CD14-positive monocyte (primary cell): ENCODE measurements at regions not wholly inside any gene's neighbourhood (a gene's known extent, or its start where the extent isn't known, plus 50 kb on each side); places are given as distances from the start of the nearest gene placed in this dataset.

Experiments used
- DNase-seq, 3 donors: peaks; one replicate each; pipeline ENCODE4 v3.0.0-alpha.2; 2011 to 2022
- H2AFZ ChIP-seq: 2 replicates; pipeline ENCODE4 v1.6.0; 2012; ENCODE audit warnings: mild to moderate bottlenecking, low read depth, low read length, inconsistent platforms; ENCODE audit not compliant: insufficient read depth, poor library complexity, severe bottlenecking
- H3K27ac ChIP-seq, 2 donors: 1 replicate in 1 of 2; 2 replicates in 1 of 2; pipeline ENCODE4 v1.5.1; 2012 to 2013; ENCODE audit warnings: low read length in 2 of 2, control low read depth in 1 of 2, inconsistent platforms in 1 of 2, low read depth in 1 of 2, mild to moderate bottlenecking in 1 of 2
- H3K27me3 ChIP-seq, 2 donors: one replicate each; pipeline versions ENCODE4 v1.6.0 to v1.6.1; 2011 to 2013; ENCODE audit warnings: low read length in 2 of 2; ENCODE audit not compliant: control insufficient read depth in 2 of 2, insufficient read depth in 2 of 2
- H3K36me3 ChIP-seq, 2 donors: replicated peaks in 1 of 2; 1 replicate in 1 of 2; 2 replicates in 1 of 2; pipeline versions ENCODE4 v1.5.1 to v1.6.1; 2012 to 2013; ENCODE audit warnings: low read length in 2 of 2, control low read depth in 1 of 2, inconsistent platforms in 1 of 2, mild to moderate bottlenecking in 1 of 2; ENCODE audit not compliant: insufficient read depth in 2 of 2, control insufficient read depth in 1 of 2
- H3K4me1 ChIP-seq, 2 donors: 1 replicate in 1 of 2; 2 replicates in 1 of 2; pipeline versions ENCODE4 v1.5.1 to v1.6.1; 2012 to 2013; ENCODE audit warnings: low read length in 2 of 2, control low read depth in 1 of 2, inconsistent platforms in 1 of 2, mild to moderate bottlenecking in 1 of 2, moderate library complexity in 1 of 2; ENCODE audit not compliant: insufficient read depth in 2 of 2, control insufficient read depth in 1 of 2
- H3K4me2 ChIP-seq: replicated peaks from 2 replicates; pipeline ENCODE3; 2012; ENCODE audit warnings: low read length, moderate library complexity, mild to moderate bottlenecking; ENCODE audit not compliant: poor library complexity, severe bottlenecking; ENCODE audit errors: extremely low read depth
- H3K4me3 ChIP-seq, 3 experiments: fragments of 200-600 bp in 1 of 3; sonication (generic) in 1 of 3; replicated peaks in 1 of 3; 1 replicate in 2 of 3; 2 replicates in 1 of 3; pipeline ENCODE4 v1.5.1; 2011 to 2013; ENCODE audit warnings: low read length in 3 of 3, mild to moderate bottlenecking in 3 of 3, control low read depth in 2 of 3, low read depth in 2 of 3, inconsistent platforms in 1 of 3, moderate library complexity in 1 of 3
- H3K79me2 ChIP-seq: 2 replicates; pipeline ENCODE4 v1.6.0; 2012; ENCODE audit warnings: mild to moderate bottlenecking, control low read depth, inconsistent platforms, low read length, moderate library complexity; ENCODE audit not compliant: insufficient read depth
- H3K9ac ChIP-seq: 2 replicates; pipeline ENCODE4 v1.6.0; 2017; ENCODE audit warnings: low read length, mild to moderate bottlenecking; ENCODE audit not compliant: insufficient read depth, poor library complexity, severe bottlenecking
- H3K9me3 ChIP-seq, 2 donors: replicated peaks in 1 of 2; 1 replicate in 1 of 2; 2 replicates in 1 of 2; pipeline versions ENCODE4 v1.5.1 to v1.6.1; 2012 to 2013; ENCODE audit warnings: low read length in 2 of 2, control low read depth in 1 of 2; ENCODE audit not compliant: control insufficient read depth in 1 of 2, insufficient read depth in 1 of 2
- H4K20me1 ChIP-seq: 2 replicates; pipeline ENCODE4 v1.6.0; 2012; ENCODE audit warnings: mild to moderate bottlenecking, low read length, control low read depth, moderate library complexity; ENCODE audit not compliant: insufficient read depth
- H3K27ac Mint-ChIP-seq, 7 donors: one replicate each; pipeline ENCODE4 v1.8.0; 2020; ENCODE audit warnings: mild to moderate bottlenecking in 7 of 7, mixed read lengths in 7 of 7, moderate library complexity in 6 of 7, inconsistent platforms in 2 of 7
- H3K27me3 Mint-ChIP-seq, 3 donors: one replicate each; pipeline ENCODE4 v1.8.0; 2021 to 2022; ENCODE audit warnings: low read depth in 3 of 3, mild to moderate bottlenecking in 3 of 3, mixed read lengths in 3 of 3, moderate library complexity in 3 of 3, inconsistent platforms in 1 of 3
- H3K36me3 Mint-ChIP-seq, 2 donors: one replicate each; pipeline ENCODE4 v1.8.0; 2020; ENCODE audit warnings: mixed read lengths in 2 of 2, inconsistent platforms in 1 of 2, mild to moderate bottlenecking in 1 of 2
- H3K4me1 Mint-ChIP-seq: one replicate; pipeline ENCODE4 v1.8.0; 2020; ENCODE audit warnings: mild to moderate bottlenecking, mixed read lengths
- H3K4me3 Mint-ChIP-seq, 2 donors: one replicate each; pipeline ENCODE4 v1.8.0; 2020; ENCODE audit warnings: mild to moderate bottlenecking in 2 of 2, mixed read lengths in 2 of 2, moderate library complexity in 1 of 2
- H3K9me3 Mint-ChIP-seq, 7 donors: one replicate each; pipeline ENCODE4 v1.8.0; 2020 to 2022; ENCODE audit warnings: mixed read lengths in 7 of 7, mild to moderate bottlenecking in 6 of 7, moderate library complexity in 6 of 7, inconsistent platforms in 2 of 7
- CTCF ChIP-seq: fragments of 200-600 bp; IDR thresholded peaks from one replicate; pipeline ENCODE4 v1.8.0; 2022; ENCODE audit warnings: antibody characterized with exemption, mild to moderate bottlenecking
- WGBS: methylation state at CpG from one replicate; pipeline ENCODE4 v1.1.5; 2013; ENCODE audit warnings: missing lambda C conversion rate; ENCODE audit not compliant: insufficient coverage; 5-methylcytosine and 5-hydroxymethylcytosine counted together
- intact Hi-C, 2 donors: fragments of 100-400 bp; cut with micrococcal nuclease; formaldehyde crosslinking; loops; one replicate each; pipeline versions ENCODE4 v1.15.0 to v1.15.1; 2023

- no peak overlapping the region for H2AFZ ChIP-seq
- no peaks in the 10 kb centered on the region for H3K36me3 Mint-ChIP-seq
- H3K27me3 Mint-ChIP-seq: peaks cover 0 to 6% (median 0%) of the 10 kb centered on the region in 3 donors
- no peak overlapping the region for H3K27ac Mint-ChIP-seq
- 85% methylated on average over 5 of the region's 5 CpGs for WGBS
- no peak overlapping the region for H3K27ac ChIP-seq
- H3K4me1 ChIP-seq: no peaks in the 10 kb centered on the region
- no peak for TF ChIP-seq CTCF
- no peak overlapping the region for H3K9ac ChIP-seq
- H3K79me2 ChIP-seq: no peaks in the 10 kb centered on the region
- DNase-seq: no peak
- intact Hi-C loops: no loop called here
- H3K4me3 Mint-ChIP-seq: no peak overlapping the region
- H3K4me3 ChIP-seq: no peak overlapping the region
- H3K4me2 ChIP-seq: no peak overlapping the region
- no peaks in the 10 kb centered on the region for H4K20me1 ChIP-seq
- H3K9me3 Mint-ChIP-seq: peaks cover 0 to 7% (median 4%) of the 10 kb centered on the region in 7 donors
- H3K4me1 Mint-ChIP-seq: no peaks in the 10 kb centered on the region
- H3K27me3 ChIP-seq: no peaks in the 10 kb centered on the region
- no peaks in the 10 kb centered on the region for H3K9me3 ChIP-seq
- no peaks in the 10 kb centered on the region for H3K36me3 ChIP-seq
Observed at GRCh38 chr17:65320820-65321219, 183.7 kb downstream of the RGS9 start.

GRCh38 chr17:65314212-65314611, 177.0 kb downstream of the RGS9 start:
- no peaks in the 10 kb centered on the region for H3K36me3 Mint-ChIP-seq
- Histone ChIP-seq H3K27ac (no peak overlapping the region), H3K36me3 (no peaks in the 10 kb centered on the region), H3K4me3 (no peak overlapping the region), H3K27me3 (peaks cover 0 to 11% of the 10 kb centered on the region in 2 donors), H3K79me2 (no peaks in the 10 kb centered on the region), H2AFZ (no peak overlapping the region), H3K9me3 (no peaks in the 10 kb centered on the region), H3K4me2 (no peak overlapping the region), H4K20me1 (no peaks in the 10 kb centered on the region), H3K4me1 (no peaks in the 10 kb centered on the region), H3K9ac (no peak overlapping the region)
- H3K4me3 Mint-ChIP-seq: no peak overlapping the region
- 10% methylated on average over 6 of the region's 6 CpGs for WGBS
- H3K27ac Mint-ChIP-seq: no peak overlapping the region
- H3K4me1 Mint-ChIP-seq: peaks cover 3% of the 10 kb centered on the region
- no peak for TF ChIP-seq CTCF
- H3K9me3 Mint-ChIP-seq: peaks cover 0 to 4% (median 2%) of the 10 kb centered on the region in 7 donors
- H3K27me3 Mint-ChIP-seq: peaks cover 3 to 30% (median 24%) of the 10 kb centered on the region in 3 donors
- intact Hi-C loops: no loop called here
- DNase-seq: no peak
